ENCODE measurements at regions not wholly inside any gene's neighbourhood (a gene's known extent, or its start where the extent isn't known, plus 50 kb on each side); places are given as distances from the start of the nearest gene placed in this dataset.

- Histone ChIP-seq H3K36me3 (replicated peaks; ENCODE audit: insufficient read depth, low read length) (no peaks in the 10 kb centered on the region), H3F3A (ENCODE audit: insufficient read depth, low read length) (peaks cover 18% of the 10 kb centered on the region), H4K20me1 (ENCODE audit: insufficient read depth, low read length) (no peaks in the 10 kb centered on the region), H3K9me3 (replicated peaks; ENCODE audit: insufficient read depth, low read length) (no peaks in the 10 kb centered on the region), H3K9me2 (replicated peaks; ENCODE audit: insufficient read depth, low read length) (no peaks in the 10 kb centered on the region), H3K27ac (ENCODE audit: low read length) (no peak overlapping the region), H3K4me3 (ENCODE audit: low read length) (no peak overlapping the region), H3K9ac (ENCODE audit: low read length) (no peak overlapping the region), H3K4me2 (ENCODE audit: low read depth, low read length) (no peak overlapping the region), H3K79me2 (ENCODE audit: low read length) (no peaks in the 10 kb centered on the region), H3K4me1 (ENCODE audit: low read length) (peaks cover 20% of the 10 kb centered on the region), H2AFZ (ENCODE audit: low read length) (no peak overlapping the region), H3K27me3 (replicated peaks; ENCODE audit: insufficient read depth, low read length) (no peaks in the 10 kb centered on the region)
- TF ChIP-seq EZH2phosphoT487 (IDR thresholded peaks at IDR 0.05; ENCODE audit: low read length), result no peak
- TF ChIP-seq, protein P1, sequence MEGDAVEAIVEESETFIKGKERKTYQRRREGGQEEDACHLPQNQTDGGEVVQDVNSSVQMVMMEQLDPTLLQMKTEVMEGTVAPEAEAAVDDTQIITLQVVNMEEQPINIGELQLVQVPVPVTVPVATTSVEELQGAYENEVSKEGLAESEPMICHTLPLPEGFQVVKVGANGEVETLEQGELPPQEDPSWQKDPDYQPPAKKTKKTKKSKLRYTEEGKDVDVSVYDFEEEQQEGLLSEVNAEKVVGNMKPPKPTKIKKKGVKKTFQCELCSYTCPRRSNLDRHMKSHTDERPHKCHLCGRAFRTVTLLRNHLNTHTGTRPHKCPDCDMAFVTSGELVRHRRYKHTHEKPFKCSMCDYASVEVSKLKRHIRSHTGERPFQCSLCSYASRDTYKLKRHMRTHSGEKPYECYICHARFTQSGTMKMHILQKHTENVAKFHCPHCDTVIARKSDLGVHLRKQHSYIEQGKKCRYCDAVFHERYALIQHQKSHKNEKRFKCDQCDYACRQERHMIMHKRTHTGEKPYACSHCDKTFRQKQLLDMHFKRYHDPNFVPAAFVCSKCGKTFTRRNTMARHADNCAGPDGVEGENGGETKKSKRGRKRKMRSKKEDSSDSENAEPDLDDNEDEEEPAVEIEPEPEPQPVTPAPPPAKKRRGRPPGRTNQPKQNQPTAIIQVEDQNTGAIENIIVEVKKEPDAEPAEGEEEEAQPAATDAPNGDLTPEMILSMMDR (IDR thresholded peaks at IDR 0.05; ENCODE audit: low read length), result no peak
- no peak for TF ChIP-seq EZH2 (optimal IDR thresholded peaks at IDR 0.05; ENCODE audit: low read depth, low read length)
- DNase-seq, result no peak
Measured at GRCh38 chr12:25714198-25714984, 161.3 kb upstream of the LMNTD1 start.

DNA sequence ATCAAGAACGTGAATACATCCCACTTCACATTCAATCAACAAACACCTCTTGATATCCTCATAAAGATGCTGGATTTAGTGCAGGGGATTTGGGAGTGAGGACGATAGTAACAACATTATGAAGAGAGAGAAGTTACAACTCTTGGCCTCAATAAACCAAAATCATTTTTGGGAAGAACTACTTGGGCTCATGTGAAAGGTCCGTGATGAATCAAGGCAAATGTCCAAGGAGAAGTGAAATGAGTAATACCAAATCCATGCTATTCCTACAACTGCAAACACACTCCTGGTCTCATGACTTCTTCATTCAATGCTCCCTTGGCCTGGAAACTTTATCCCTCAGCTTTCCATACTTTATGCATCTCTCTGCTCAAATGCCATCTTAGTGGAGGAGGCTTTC lies 162.0 kb upstream of the LMNTD1 start:
- no peaks in the 10 kb centered on the region for H3K9me2 ChIP-seq (replicated peaks; ENCODE audit: insufficient read depth, low read length)
- H3K9me3 ChIP-seq (replicated peaks; ENCODE audit: insufficient read depth, low read length), result no peaks in the 10 kb centered on the region
- peaks cover 18% of the 10 kb centered on the region for H3F3A ChIP-seq (ENCODE audit: insufficient read depth, low read length)
- H3K4me3 ChIP-seq (ENCODE audit: low read length), result no peak overlapping the region
- no peaks in the 10 kb centered on the region for H3K27me3 ChIP-seq (replicated peaks; ENCODE audit: insufficient read depth, low read length)
- no peak overlapping the region for H2AFZ ChIP-seq (ENCODE audit: low read length)
- no peak for DNase-seq
- H3K27ac ChIP-seq (ENCODE audit: low read length), result no peak overlapping the region
- no peak overlapping the region for H3K9ac ChIP-seq (ENCODE audit: low read length)
- TF ChIP-seq EZH2phosphoT487 (IDR thresholded peaks at IDR 0.05; ENCODE audit: low read length) (no peak), EZH2 (optimal IDR thresholded peaks at IDR 0.05; ENCODE audit: low read depth, low read length) (no peak)
- TF ChIP-seq, protein P1 (IDR thresholded peaks at IDR 0.05; ENCODE audit: low read length), result no peak
- H3K79me2 ChIP-seq (ENCODE audit: low read length), result no peaks in the 10 kb centered on the region
- no peaks in the 10 kb centered on the region for H4K20me1 ChIP-seq (ENCODE audit: insufficient read depth, low read length)
- H3K4me1 ChIP-seq (ENCODE audit: low read length), result peaks cover 20% of the 10 kb centered on the region
- H3K36me3 ChIP-seq (replicated peaks; ENCODE audit: insufficient read depth, low read length), result no peaks in the 10 kb centered on the region
- no peak overlapping the region for H3K4me2 ChIP-seq (ENCODE audit: low read depth, low read length)

DNA sequence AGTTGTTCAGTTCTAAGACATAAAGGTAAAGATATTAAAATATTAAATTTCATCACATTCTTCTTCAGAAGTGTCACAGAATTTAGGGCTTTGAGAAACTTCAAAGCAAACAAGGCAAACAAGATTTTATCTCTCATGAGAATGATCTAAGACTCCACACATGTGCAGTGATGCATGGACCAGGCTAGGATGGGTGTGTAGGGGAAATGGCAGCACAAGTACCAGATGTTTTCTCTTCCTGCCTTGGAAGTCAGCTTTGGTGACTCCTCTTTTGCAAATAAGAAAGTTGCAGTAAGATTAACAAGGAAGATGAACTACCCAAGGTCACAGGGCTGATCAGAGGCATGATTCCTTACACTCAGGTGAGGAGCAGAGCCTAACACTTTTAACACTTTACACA lies 163.8 kb upstream of the LMNTD1 start:
- Histone ChIP-seq H3K27me3 (replicated peaks; ENCODE audit: insufficient read depth, low read length) (no peaks in the 10 kb centered on the region), H3K4me3 (ENCODE audit: low read length) (no peak overlapping the region), H3F3A (ENCODE audit: insufficient read depth, low read length) (peaks cover 15% of the 10 kb centered on the region), H3K9me3 (replicated peaks; ENCODE audit: insufficient read depth, low read length) (no peaks in the 10 kb centered on the region), H3K4me1 (ENCODE audit: low read length) (peaks cover 20% of the 10 kb centered on the region), H3K79me2 (ENCODE audit: low read length) (no peaks in the 10 kb centered on the region), H3K27ac (ENCODE audit: low read length) (no peak overlapping the region), H4K20me1 (ENCODE audit: insufficient read depth, low read length) (no peaks in the 10 kb centered on the region), H2AFZ (ENCODE audit: low read length) (no peak overlapping the region), H3K4me2 (ENCODE audit: low read depth, low read length) (no peak overlapping the region), H3K9ac (ENCODE audit: low read length) (no peak overlapping the region), H3K36me3 (replicated peaks; ENCODE audit: insufficient read depth, low read length) (no peaks in the 10 kb centered on the region), H3K9me2 (replicated peaks; ENCODE audit: insufficient read depth, low read length) (no peaks in the 10 kb centered on the region)
- DNase-seq, result no peak
- TF ChIP-seq EZH2 (optimal IDR thresholded peaks at IDR 0.05; ENCODE audit: low read depth, low read length) (no peak), EZH2phosphoT487 (IDR thresholded peaks at IDR 0.05; ENCODE audit: low read length) (no peak)
- TF ChIP-seq, protein P1 (IDR thresholded peaks at IDR 0.05; ENCODE audit: low read length), result no peak

Data from MM.1S (cell line).